ENCODE measurements at regions not wholly inside any gene's neighbourhood (a gene's known extent, or its start where the extent isn't known, plus 50 kb on each side); places are given as distances from the start of the nearest gene placed in this dataset.
"Not testable (repeated sequence)": the region's sequence is repeated elsewhere in the genome, so short reads cannot be mapped to it uniquely, and the experiment has no call there.

- Mint-ChIP-seq H3K27ac (no peak overlapping the region), H3K27me3 (ENCODE audit: insufficient read depth) (no peaks in the 10 kb centered on the region), H3K36me3 (ENCODE audit: low read depth) (no peaks in the 10 kb centered on the region), H3K4me3 (no peak overlapping the region), H3K9me3 (no peaks in the 10 kb centered on the region), H3K4me1 (ENCODE audit: low read depth) (no peaks in the 10 kb centered on the region)
- intact Hi-C loops (cut with micrococcal nuclease) = no loop called here
- DNase-seq (ENCODE audit: low spot score) = no peak
Measured at GRCh38 chr12:83537428-83538053, 850.8 kb downstream of the TMTC2 start.

- no peak overlapping the region for H3K4me3 Mint-ChIP-seq
- intact Hi-C loops (cut with micrococcal nuclease) = no loop called here
- H3K27me3 Mint-ChIP-seq (ENCODE audit: insufficient read depth) = no peaks in the 10 kb centered on the region
- no peak for DNase-seq (ENCODE audit: low spot score)
- no peaks in the 10 kb centered on the region for H3K9me3 Mint-ChIP-seq
- no peak overlapping the region for H3K27ac Mint-ChIP-seq
- no peaks in the 10 kb centered on the region for H3K4me1 Mint-ChIP-seq (ENCODE audit: low read depth)
- no peaks in the 10 kb centered on the region for H3K36me3 Mint-ChIP-seq (ENCODE audit: low read depth)
Measured at GRCh38 chr12:83536496-83536895, 849.8 kb downstream of the TMTC2 start.

GRCh38 chr12:83528571-83528970, 841.9 kb downstream of the TMTC2 start:
- H3K27ac Mint-ChIP-seq = no peak overlapping the region
- no peaks in the 10 kb centered on the region for H3K4me1 Mint-ChIP-seq (ENCODE audit: low read depth)
- DNase-seq (ENCODE audit: low spot score) = no peak
- H3K4me3 Mint-ChIP-seq = no peak overlapping the region
- no peaks in the 10 kb centered on the region for H3K27me3 Mint-ChIP-seq (ENCODE audit: insufficient read depth)
- no peaks in the 10 kb centered on the region for H3K36me3 Mint-ChIP-seq (ENCODE audit: low read depth)
- intact Hi-C loops (cut with micrococcal nuclease) = no loop called here
- peaks cover 5% of the 10 kb centered on the region for H3K9me3 Mint-ChIP-seq

GRCh38 chr12:83527810-83528209, 841.1 kb downstream of the TMTC2 start:
- Mint-ChIP-seq H3K4me3 (no peak overlapping the region), H3K36me3 (ENCODE audit: low read depth) (no peaks in the 10 kb centered on the region), H3K9me3 (peaks cover 9% of the 10 kb centered on the region), H3K4me1 (ENCODE audit: low read depth) (no peaks in the 10 kb centered on the region), H3K27ac (no peak overlapping the region), H3K27me3 (ENCODE audit: insufficient read depth) (no peaks in the 10 kb centered on the region)
- intact Hi-C loops (cut with micrococcal nuclease) = no loop called here
- no peak for DNase-seq (ENCODE audit: low spot score)

- Mint-ChIP-seq H3K36me3 (ENCODE audit: low read depth) (no peaks in the 10 kb centered on the region), H3K27ac (no peak overlapping the region), H3K4me3 (no peak overlapping the region), H3K27me3 (ENCODE audit: insufficient read depth) (no peaks in the 10 kb centered on the region), H3K9me3 (no peaks in the 10 kb centered on the region), H3K4me1 (ENCODE audit: low read depth) (no peaks in the 10 kb centered on the region)
- DNase-seq (ENCODE audit: low spot score) = no peak
- intact Hi-C loops (cut with micrococcal nuclease) = no loop called here
Measured at GRCh38 chr12:83515306-83516026, 828.8 kb downstream of the TMTC2 start.

- no peak for DNase-seq (ENCODE audit: low spot score)
- no peaks in the 10 kb centered on the region for H3K9me3 Mint-ChIP-seq
- no peaks in the 10 kb centered on the region for H3K27me3 Mint-ChIP-seq (ENCODE audit: insufficient read depth)
- H3K36me3 Mint-ChIP-seq (ENCODE audit: low read depth) = no peaks in the 10 kb centered on the region
- intact Hi-C loops (cut with micrococcal nuclease) = no loop called here
- no peak overlapping the region for H3K27ac Mint-ChIP-seq
- H3K4me1 Mint-ChIP-seq (ENCODE audit: low read depth) = no peaks in the 10 kb centered on the region
- H3K4me3 Mint-ChIP-seq = no peak overlapping the region
Measured at GRCh38 chr12:83514372-83514771, 827.7 kb downstream of the TMTC2 start.

- H3K9me3 Mint-ChIP-seq = peaks cover 3% of the 10 kb centered on the region
- H3K27ac Mint-ChIP-seq = no peak overlapping the region
- H3K4me1 Mint-ChIP-seq (ENCODE audit: low read depth) = no peaks in the 10 kb centered on the region
- DNase-seq (ENCODE audit: low spot score) = no peak
- intact Hi-C loops (cut with micrococcal nuclease) = no loop called here
- H3K36me3 Mint-ChIP-seq (ENCODE audit: low read depth) = no peaks in the 10 kb centered on the region
- no peak overlapping the region for H3K4me3 Mint-ChIP-seq
- H3K27me3 Mint-ChIP-seq (ENCODE audit: insufficient read depth) = no peaks in the 10 kb centered on the region
Measured at GRCh38 chr12:83506841-83507240, 820.1 kb downstream of the TMTC2 start.

GRCh38 chr12:83505586-83505985, 818.9 kb downstream of the TMTC2 start:
- Mint-ChIP-seq H3K36me3 (ENCODE audit: low read depth) (no peaks in the 10 kb centered on the region), H3K4me3 (no peak overlapping the region), H3K27me3 (ENCODE audit: insufficient read depth) (no peaks in the 10 kb centered on the region), H3K4me1 (ENCODE audit: low read depth) (no peaks in the 10 kb centered on the region), H3K27ac (no peak overlapping the region), H3K9me3 (peaks cover 8% of the 10 kb centered on the region)
- intact Hi-C loops (cut with micrococcal nuclease) = no loop called here
- DNase-seq (ENCODE audit: low spot score) = no peak

- H3K4me1 Mint-ChIP-seq (ENCODE audit: low read depth); H3K36me3 Mint-ChIP-seq (ENCODE audit: low read depth); intact Hi-C loops (cut with micrococcal nuclease); H3K4me3 Mint-ChIP-seq; DNase-seq (ENCODE audit: low spot score); H3K27ac Mint-ChIP-seq; H3K27me3 Mint-ChIP-seq (ENCODE audit: insufficient read depth): not testable (repeated sequence)
- H3K9me3 Mint-ChIP-seq = peaks cover 12% of the 10 kb centered on the region
Measured at GRCh38 chr12:83499894-83500293, 813.2 kb downstream of the TMTC2 start.

GRCh38 chr12:83477696-83478095, 791.0 kb downstream of the TMTC2 start:
- intact Hi-C loops (cut with micrococcal nuclease) = no loop called here
- no peaks in the 10 kb centered on the region for H3K27me3 Mint-ChIP-seq (ENCODE audit: insufficient read depth)
- H3K9me3 Mint-ChIP-seq = peaks cover 10% of the 10 kb centered on the region
- H3K27ac Mint-ChIP-seq = no peak overlapping the region
- H3K4me3 Mint-ChIP-seq = no peak overlapping the region
- H3K4me1 Mint-ChIP-seq (ENCODE audit: low read depth) = no peaks in the 10 kb centered on the region
- no peak for DNase-seq (ENCODE audit: low spot score)
- no peaks in the 10 kb centered on the region for H3K36me3 Mint-ChIP-seq (ENCODE audit: low read depth)

GRCh38 chr12:83476695-83477690, 790.3 kb downstream of the TMTC2 start:
- H3K4me3 Mint-ChIP-seq = no peak overlapping the region
- no peak overlapping the region for H3K27ac Mint-ChIP-seq

GRCh38 chr12:83476006-83476405, 789.3 kb downstream of the TMTC2 start:
- no peaks in the 10 kb centered on the region for H3K36me3 Mint-ChIP-seq (ENCODE audit: low read depth)
- no peak overlapping the region for H3K4me3 Mint-ChIP-seq
- H3K9me3 Mint-ChIP-seq = peaks cover 2% of the 10 kb centered on the region
- no peaks in the 10 kb centered on the region for H3K27me3 Mint-ChIP-seq (ENCODE audit: insufficient read depth)
- no peak for DNase-seq (ENCODE audit: low spot score)
- no peak overlapping the region for H3K27ac Mint-ChIP-seq
- no peaks in the 10 kb centered on the region for H3K4me1 Mint-ChIP-seq (ENCODE audit: low read depth)
- intact Hi-C loops (cut with micrococcal nuclease) = no loop called here

More at GRCh38 chr12:83476695-83477690, 790.3 kb downstream of the TMTC2 start:
- H3K36me3 Mint-ChIP-seq (ENCODE audit: low read depth) = no peaks in the 10 kb centered on the region
- no peak for DNase-seq (ENCODE audit: low spot score)
- intact Hi-C loops (cut with micrococcal nuclease) = no loop called here
- H3K27me3 Mint-ChIP-seq (ENCODE audit: insufficient read depth) = no peaks in the 10 kb centered on the region
- peaks cover 4% of the 10 kb centered on the region for H3K9me3 Mint-ChIP-seq
- H3K4me1 Mint-ChIP-seq (ENCODE audit: low read depth) = no peaks in the 10 kb centered on the region

- Mint-ChIP-seq H3K9me3 (no peaks in the 10 kb centered on the region), H3K27me3 (ENCODE audit: insufficient read depth) (no peaks in the 10 kb centered on the region), H3K4me1 (ENCODE audit: low read depth) (no peaks in the 10 kb centered on the region), H3K4me3 (no peak overlapping the region), H3K27ac (no peak overlapping the region), H3K36me3 (ENCODE audit: low read depth) (no peaks in the 10 kb centered on the region)
- intact Hi-C loops (cut with micrococcal nuclease) = no loop called here
- DNase-seq (ENCODE audit: low spot score) = no peak
Measured at GRCh38 chr12:83474369-83474768, 787.7 kb downstream of the TMTC2 start.

All from activated T-helper 1 cell treated with anti-CD3 and anti-CD28 coated beads, Interleukin-12 subunit alpha, Interleukin-12 subunit beta, Interleukin-2, Interleukin-4 antibody, amounts not matched to agents 30 ng/mL and 10 ng/mL and 1 ng/mL, durations not matched to agents 14 hours and 24 hours and 36 hours (primary cell).